DND-41 (cell line): ENCODE measurements at regions not wholly inside any gene's neighbourhood (a gene's known extent, or its start where the extent isn't known, plus 50 kb on each side); places are given as distances from the start of the nearest gene placed in this dataset.
A peak's percentile ranks its signal among the peaks of the same experiment; 100 is the strongest.

Experiments
- ATAC-seq: fragments of 200-7000 bp; cut with Tn5 transposase; 3 replicates; pipeline ENCODE4 v1.9.1; 2021; ENCODE audit warnings: low read depth; ENCODE audit not compliant: insufficient read depth
- DNase-seq: peaks from one replicate; pipeline ENCODE4 v3.0.0-alpha.2; 2020
- H2AFZ ChIP-seq: 2 replicates; pipeline ENCODE4 v1.6.0; 2012; ENCODE audit warnings: low read depth, low read length
- H3K27ac ChIP-seq: 2 replicates; pipeline ENCODE4 v1.5.1; 2012; ENCODE audit warnings: low read length, inconsistent platforms
- H3K27me3 ChIP-seq: fragments of 200-600 bp; sonication (generic); 2 replicates; pipeline ENCODE4 v1.6.0; 2012; ENCODE audit warnings: low read length, mild to moderate bottlenecking, inconsistent platforms; ENCODE audit not compliant: insufficient read depth, poor library complexity
- H3K36me3 ChIP-seq: 2 replicates; pipeline ENCODE4 v1.5.1; 2012; ENCODE audit warnings: low read length, inconsistent platforms; ENCODE audit not compliant: insufficient read depth
- H3K4me1 ChIP-seq: 2 replicates; pipeline ENCODE4 v1.5.1; 2012; ENCODE audit warnings: mild to moderate bottlenecking, low read length; ENCODE audit not compliant: insufficient read depth
- H3K4me2 ChIP-seq: 2 replicates; pipeline ENCODE4 v1.6.0; 2012; ENCODE audit warnings: mild to moderate bottlenecking, moderate library complexity, low read length, inconsistent platforms; ENCODE audit not compliant: insufficient read depth
- H3K4me3 ChIP-seq, 2 experiments: fragments of 200-600 bp in 1 of 2; shearing (Covaris generic) in 1 of 2; 2 replicates each; pipeline ENCODE4 v1.5.1; 2012 to 2016; ENCODE audit warnings: inconsistent platforms in 2 of 2, low read length in 2 of 2, mild to moderate bottlenecking in 2 of 2, low read depth in 1 of 2, moderate library complexity in 1 of 2
- H3K79me2 ChIP-seq: 2 replicates; pipeline ENCODE4 v1.6.0; 2012; ENCODE audit warnings: low read length, inconsistent platforms; ENCODE audit not compliant: insufficient read depth
- H3K9ac ChIP-seq: 2 replicates; pipeline ENCODE4 v1.6.0; 2012; ENCODE audit warnings: low read depth, mild to moderate bottlenecking, inconsistent platforms, low read length, moderate library complexity
- H3K9me3 ChIP-seq: 2 replicates; pipeline ENCODE4 v1.5.1; 2012; ENCODE audit warnings: low read length, moderate library complexity, mild to moderate bottlenecking, inconsistent platforms; ENCODE audit not compliant: insufficient read depth, severe bottlenecking
- H4K20me1 ChIP-seq: 2 replicates; pipeline ENCODE4 v1.6.0; 2012; ENCODE audit warnings: low read length; ENCODE audit not compliant: insufficient read depth
- CTCF ChIP-seq: IDR thresholded peaks from 2 replicates; pipeline ENCODE4 v1.5.1; 2012; ENCODE audit warnings: borderline replicate concordance, low read length, moderate library complexity, mild to moderate bottlenecking; ENCODE audit not compliant: poor library complexity, severe bottlenecking; ENCODE audit errors: extremely low read depth
- EZH2 ChIP-seq: IDR thresholded peaks from 3 replicates; pipeline ENCODE4 v1.6.1; 2012; ENCODE audit warnings: borderline replicate concordance, low read depth, mild to moderate bottlenecking, moderate library complexity, low read length, inconsistent platforms; ENCODE audit not compliant: severe bottlenecking

- H4K20me1 ChIP-seq: no peaks in the 10 kb centered on the region
- H3K9ac ChIP-seq: no peak overlapping the region
- no peak overlapping the region for H3K4me2 ChIP-seq
- ATAC-seq: no peak
- no peak overlapping the region for H3K27ac ChIP-seq
- no peaks in the 10 kb centered on the region for H3K36me3 ChIP-seq
- no peaks in the 10 kb centered on the region for H3K27me3 ChIP-seq
- H3K4me3 ChIP-seq: no peak overlapping the region
- DNase-seq: no peak
- H3K4me1 ChIP-seq: no peaks in the 10 kb centered on the region
- peak overlapping the region; percentile 33; the same call in 1 of the 2 replicates for H2AFZ ChIP-seq
- no peak for TF ChIP-seq CTCF
- TF ChIP-seq EZH2: no peak
- peaks cover 6% of the 10 kb centered on the region for H3K9me3 ChIP-seq
- H3K79me2 ChIP-seq: no peaks in the 10 kb centered on the region
These were observed 1184.4 kb upstream of the PABPC4L start for GRCh38 chr4:135385830-135386581.

DNA sequence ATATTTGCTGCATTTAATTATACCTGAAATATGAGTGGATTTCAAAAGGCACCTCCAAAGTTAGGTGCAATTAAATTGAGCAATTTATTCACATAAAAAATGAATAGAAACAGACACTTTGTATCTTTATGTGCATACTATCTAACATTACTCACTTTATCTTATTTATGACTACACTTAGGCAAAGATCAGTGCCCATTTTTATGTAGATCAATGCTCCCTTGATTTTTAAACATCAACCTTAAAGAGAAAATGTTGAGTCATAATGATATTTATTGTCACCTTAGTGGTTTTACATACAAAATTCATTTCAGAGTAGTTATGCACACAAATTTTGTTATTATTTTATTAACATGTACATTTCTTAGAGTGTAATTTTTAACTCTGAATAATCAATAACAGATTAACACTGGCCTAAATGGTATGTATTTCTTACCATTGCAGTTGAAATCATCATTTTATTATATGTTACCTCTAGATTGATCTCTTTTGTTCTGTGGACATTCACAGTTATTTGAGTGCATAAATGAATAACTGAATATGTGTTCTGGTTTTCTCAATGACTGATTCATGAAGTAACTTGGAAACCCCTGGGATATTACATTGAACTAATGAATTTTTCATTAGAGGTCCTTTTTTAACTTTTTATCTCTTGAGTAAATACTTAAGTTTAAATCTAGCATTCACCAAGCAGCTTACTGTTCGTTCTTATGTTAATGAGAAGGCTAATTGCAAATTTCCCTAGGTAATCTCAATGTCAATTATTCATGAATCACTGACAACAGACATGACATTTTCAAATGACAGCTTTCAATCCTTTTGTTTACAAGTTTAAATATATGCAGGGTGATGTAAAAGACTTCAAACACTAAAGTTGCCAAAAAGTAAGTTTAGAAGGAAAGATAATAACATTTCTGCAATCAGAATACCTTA lies 1182.0 kb upstream of the PABPC4L start:
- Histone ChIP-seq H3K9ac (no peak overlapping the region), H2AFZ (no peak overlapping the region), H3K36me3 (no peaks in the 10 kb centered on the region), H3K79me2 (no peaks in the 10 kb centered on the region), H3K4me3 (no peak overlapping the region), H3K27ac (no peak overlapping the region), H3K4me1 (no peaks in the 10 kb centered on the region), H3K4me2 (no peak overlapping the region), H3K9me3 (peaks cover 12% of the 10 kb centered on the region), H4K20me1 (no peaks in the 10 kb centered on the region), H3K27me3 (no peaks in the 10 kb centered on the region)
- no peak for DNase-seq
- ATAC-seq: no peak
- TF ChIP-seq CTCF: no peak
- TF ChIP-seq EZH2: no peak

- H3K4me1 ChIP-seq: no peaks in the 10 kb centered on the region
- no peak overlapping the region for H3K9ac ChIP-seq
- no peak overlapping the region for H3K27ac ChIP-seq
- H3K9me3 ChIP-seq: peaks cover 12% of the 10 kb centered on the region
- H2AFZ ChIP-seq: no peak overlapping the region
- H3K4me3 ChIP-seq: no peak overlapping the region
- TF ChIP-seq CTCF (no peak), EZH2 (no peak)
- DNase-seq (no peak), ATAC-seq (no peak)
- H3K27me3 ChIP-seq: no peaks in the 10 kb centered on the region
- H3K4me2 ChIP-seq: no peak overlapping the region
- no peaks in the 10 kb centered on the region for H4K20me1 ChIP-seq
- no peaks in the 10 kb centered on the region for H3K79me2 ChIP-seq
- H3K36me3 ChIP-seq: no peaks in the 10 kb centered on the region
These were observed 1180.8 kb upstream of the PABPC4L start for GRCh38 chr4:135382280-135382959.
